Nucleus accumbens (tissue), 56 donors: ENCODE measurements at regions not wholly inside any gene's neighbourhood (a gene's known extent, or its start where the extent isn't known, plus 50 kb on each side); places are given as distances from the start of the nearest gene placed in this dataset.

ENCODE experiments used
- DNase-seq, 56 donors: peaks; one replicate each; lab custom pipeline; 2025; lab: John Stamatoyannopoulos, UW

DNA sequence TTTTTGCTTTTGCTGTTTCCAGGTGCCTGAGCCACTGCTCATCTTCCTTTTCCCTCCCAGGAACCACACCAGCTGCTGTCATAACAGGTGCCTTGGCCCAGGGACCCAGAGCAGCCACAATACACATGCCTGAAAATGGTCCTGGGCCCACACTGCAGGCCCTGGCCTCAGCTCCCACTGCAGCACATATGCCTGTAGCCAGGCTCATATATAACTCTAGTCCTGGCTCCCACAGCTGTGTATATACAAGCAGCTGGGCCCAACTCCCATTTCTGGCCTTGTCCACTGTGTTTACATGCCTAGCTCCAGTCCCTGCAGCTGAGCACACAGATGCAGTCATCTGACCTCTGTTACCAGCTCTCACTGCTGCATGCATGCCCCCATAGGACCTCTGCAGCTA, 930.5 kb downstream of the ADGRL3 start:
- DNase-seq = no peak

DNA sequence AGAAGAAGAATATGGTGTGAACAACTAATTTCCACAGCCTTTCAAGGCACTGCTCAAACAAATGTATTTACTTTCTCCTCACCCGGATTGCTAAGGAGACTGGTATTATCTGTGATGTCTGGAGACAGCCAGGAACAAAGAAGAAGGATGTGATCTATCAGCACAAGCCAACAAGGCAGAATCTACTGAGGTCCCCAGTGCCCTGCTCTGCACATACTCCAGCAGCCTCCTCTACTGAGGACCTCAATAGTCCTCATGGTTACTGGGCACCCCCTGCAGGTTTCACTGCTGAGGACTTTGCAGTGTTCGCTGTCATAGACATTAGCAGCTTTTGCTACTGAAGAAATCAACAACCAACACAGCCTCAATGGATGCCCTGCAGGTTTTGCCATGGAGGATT, 930.1 kb downstream of the ADGRL3 start:
- DNase-seq = no peak
